Panc1 (cell line): ENCODE measurements at regions not wholly inside any gene's neighbourhood (a gene's known extent, or its start where the extent isn't known, plus 50 kb on each side); places are given as distances from the start of the nearest gene placed in this dataset.

ENCODE experiments used
- POLR2AphosphoS5 ChIP-seq: IDR thresholded peaks from 2 replicates; pipeline ENCODE4 v1.6.1; 2012; ENCODE audit warnings: mild to moderate bottlenecking, low read depth, low read length, moderate library complexity
- REST ChIP-seq, 2 experiments: IDR thresholded peaks; 2 replicates each; pipeline ENCODE4 v1.6.1; 2011 to 2012; ENCODE audit warnings: low read depth in 2 of 2, control low read depth in 1 of 2, low read length in 1 of 2, mild to moderate bottlenecking in 1 of 2, moderate library complexity in 1 of 2; ENCODE audit not compliant: insufficient read depth in 1 of 2
- SIN3A ChIP-seq: IDR thresholded peaks from 2 replicates; pipeline ENCODE4 v1.6.1; 2012; ENCODE audit warnings: low read depth, mild to moderate bottlenecking, low read length, moderate library complexity, borderline replicate concordance; ENCODE audit not compliant: insufficient read depth
- TCF7L2 ChIP-seq: IDR thresholded peaks from 2 replicates; pipeline ENCODE4 v1.6.1; 2011; ENCODE audit warnings: mild to moderate bottlenecking, low read depth, low read length, inconsistent platforms
- TF ChIP-seq, protein P1 (sequence below): fragments of 450-650 bp; IDR thresholded peaks from 2 replicates; pipeline ENCODE4 v1.5.1; 2017; ENCODE audit warnings: mild to moderate bottlenecking

DNA sequence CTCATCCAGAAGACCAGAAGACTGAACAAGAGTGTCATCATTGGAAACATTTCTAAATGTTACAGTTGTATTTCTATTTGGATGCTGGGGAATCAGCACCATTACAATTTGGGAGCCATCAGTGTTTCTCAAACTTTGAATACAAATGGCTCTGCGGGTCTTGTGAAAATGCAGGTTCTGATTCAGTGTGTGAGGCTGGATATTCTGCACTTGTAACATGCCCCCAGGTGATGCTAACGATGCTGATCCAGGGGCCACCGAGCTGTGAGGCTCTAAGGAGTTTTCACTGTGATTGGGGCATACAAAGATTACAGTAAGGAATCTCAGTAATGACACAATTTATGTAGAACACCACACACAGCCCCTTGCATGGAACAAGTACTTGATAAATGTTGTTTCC is 167.7 kb downstream of the ACTL7B start:
- TF ChIP-seq, protein P1, sequence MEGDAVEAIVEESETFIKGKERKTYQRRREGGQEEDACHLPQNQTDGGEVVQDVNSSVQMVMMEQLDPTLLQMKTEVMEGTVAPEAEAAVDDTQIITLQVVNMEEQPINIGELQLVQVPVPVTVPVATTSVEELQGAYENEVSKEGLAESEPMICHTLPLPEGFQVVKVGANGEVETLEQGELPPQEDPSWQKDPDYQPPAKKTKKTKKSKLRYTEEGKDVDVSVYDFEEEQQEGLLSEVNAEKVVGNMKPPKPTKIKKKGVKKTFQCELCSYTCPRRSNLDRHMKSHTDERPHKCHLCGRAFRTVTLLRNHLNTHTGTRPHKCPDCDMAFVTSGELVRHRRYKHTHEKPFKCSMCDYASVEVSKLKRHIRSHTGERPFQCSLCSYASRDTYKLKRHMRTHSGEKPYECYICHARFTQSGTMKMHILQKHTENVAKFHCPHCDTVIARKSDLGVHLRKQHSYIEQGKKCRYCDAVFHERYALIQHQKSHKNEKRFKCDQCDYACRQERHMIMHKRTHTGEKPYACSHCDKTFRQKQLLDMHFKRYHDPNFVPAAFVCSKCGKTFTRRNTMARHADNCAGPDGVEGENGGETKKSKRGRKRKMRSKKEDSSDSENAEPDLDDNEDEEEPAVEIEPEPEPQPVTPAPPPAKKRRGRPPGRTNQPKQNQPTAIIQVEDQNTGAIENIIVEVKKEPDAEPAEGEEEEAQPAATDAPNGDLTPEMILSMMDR = no peak
- no peak for TF ChIP-seq REST (IDR thresholded peaks at IDR 0.05; ENCODE audit: insufficient read depth in 1 of 2, low read depth in 2 of 2, low read length in 1 of 2)
- TF ChIP-seq POLR2AphosphoS5 = no peak
- no peak for TF ChIP-seq SIN3A
- TF ChIP-seq TCF7L2 = no peak
